ENCODE measurements at regions not wholly inside any gene's neighbourhood (a gene's known extent, or its start where the extent isn't known, plus 50 kb on each side); places are given as distances from the start of the nearest gene placed in this dataset.
"Not testable (repeated sequence)": the region's sequence is repeated elsewhere in the genome, so short reads cannot be mapped to it uniquely, and the experiment has no call there.

- H3K36me3 ChIP-seq (ENCODE audit: insufficient read depth, low read length) = no peaks in the 10 kb centered on the region
- H3K9me3 ChIP-seq (ENCODE audit: insufficient read depth, low read length, severe bottlenecking) = no peaks in the 10 kb centered on the region
- no peak for DNase-seq
- no peak overlapping the region for H3K4me2 ChIP-seq (ENCODE audit: insufficient read depth, low read length)
- TF ChIP-seq EZH2 (IDR thresholded peaks at IDR 0.05; ENCODE audit: borderline replicate concordance, low read depth, low read length, severe bottlenecking) = no peak
- no peak for TF ChIP-seq CTCF (IDR thresholded peaks at IDR 0.05; ENCODE audit: borderline replicate concordance, extremely low read depth, low read length, poor library complexity, severe bottlenecking)
- no peak overlapping the region for H3K9ac ChIP-seq (ENCODE audit: low read depth, low read length)
- H4K20me1 ChIP-seq (ENCODE audit: insufficient read depth, low read length) = no peaks in the 10 kb centered on the region
- no peak overlapping the region for H3K27ac ChIP-seq (ENCODE audit: low read length)
- H2AFZ ChIP-seq (ENCODE audit: low read depth, low read length) = no peak overlapping the region
- H3K79me2 ChIP-seq (ENCODE audit: insufficient read depth, low read length) = no peaks in the 10 kb centered on the region
- no peaks in the 10 kb centered on the region for H3K4me1 ChIP-seq (ENCODE audit: insufficient read depth, low read length)
- no peak for ATAC-seq (ENCODE audit: insufficient read depth, low read depth)
- H3K4me3 ChIP-seq (ENCODE audit: low read depth in 1 of 2, low read length in 2 of 2) = no peak overlapping the region
- no peaks in the 10 kb centered on the region for H3K27me3 ChIP-seq (ENCODE audit: insufficient read depth, low read length, poor library complexity)
These were observed 340.5 kb upstream of the USP9Y start for GRCh38 chrY:12360496-12360895.

- H3K27ac ChIP-seq (ENCODE audit: low read length) = no peak overlapping the region
- no peaks in the 10 kb centered on the region for H3K9me3 ChIP-seq (ENCODE audit: insufficient read depth, low read length, severe bottlenecking)
- H3K27me3 ChIP-seq (ENCODE audit: insufficient read depth, low read length, poor library complexity) = no peaks in the 10 kb centered on the region
- no peaks in the 10 kb centered on the region for H3K36me3 ChIP-seq (ENCODE audit: insufficient read depth, low read length)
- no peak for DNase-seq
- H3K79me2 ChIP-seq (ENCODE audit: insufficient read depth, low read length) = no peaks in the 10 kb centered on the region
- H3K4me3 ChIP-seq (ENCODE audit: low read depth in 1 of 2, low read length in 2 of 2) = no peak overlapping the region
- H4K20me1 ChIP-seq (ENCODE audit: insufficient read depth, low read length) = no peaks in the 10 kb centered on the region
- ATAC-seq (ENCODE audit: insufficient read depth, low read depth) = no peak
- no peak overlapping the region for H3K4me2 ChIP-seq (ENCODE audit: insufficient read depth, low read length)
- H3K4me1 ChIP-seq (ENCODE audit: insufficient read depth, low read length) = no peaks in the 10 kb centered on the region
- H3K9ac ChIP-seq (ENCODE audit: low read depth, low read length) = no peak overlapping the region
- TF ChIP-seq CTCF (IDR thresholded peaks at IDR 0.05; ENCODE audit: borderline replicate concordance, extremely low read depth, low read length, poor library complexity, severe bottlenecking) = no peak
- no peak for TF ChIP-seq EZH2 (IDR thresholded peaks at IDR 0.05; ENCODE audit: borderline replicate concordance, low read depth, low read length, severe bottlenecking)
- no peak overlapping the region for H2AFZ ChIP-seq (ENCODE audit: low read depth, low read length)
These were observed 335.6 kb upstream of the USP9Y start for GRCh38 chrY:12365311-12365910.

GRCh38 chrY:12374588-12374987 is 326.4 kb upstream of the USP9Y start:
- not testable (repeated sequence) for H3K9me3 ChIP-seq (ENCODE audit: insufficient read depth, low read length, severe bottlenecking); H4K20me1 ChIP-seq (ENCODE audit: insufficient read depth, low read length); H3K9ac ChIP-seq (ENCODE audit: low read depth, low read length); H3K4me3 ChIP-seq (ENCODE audit: low read depth in 1 of 2, low read length in 2 of 2); H3K4me1 ChIP-seq (ENCODE audit: insufficient read depth, low read length); H3K27me3 ChIP-seq (ENCODE audit: insufficient read depth, low read length, poor library complexity); ATAC-seq (ENCODE audit: insufficient read depth, low read depth); H3K36me3 ChIP-seq (ENCODE audit: insufficient read depth, low read length); DNase-seq; H3K27ac ChIP-seq (ENCODE audit: low read length); H3K79me2 ChIP-seq (ENCODE audit: insufficient read depth, low read length); H3K4me2 ChIP-seq (ENCODE audit: insufficient read depth, low read length); H2AFZ ChIP-seq (ENCODE audit: low read depth, low read length)

GRCh38 chrY:12391655-12392559 is 309.1 kb upstream of the USP9Y start:
- H3K4me2 ChIP-seq (ENCODE audit: insufficient read depth, low read length); H3K4me1 ChIP-seq (ENCODE audit: insufficient read depth, low read length); H3K27me3 ChIP-seq (ENCODE audit: insufficient read depth, low read length, poor library complexity); H2AFZ ChIP-seq (ENCODE audit: low read depth, low read length); H3K36me3 ChIP-seq (ENCODE audit: insufficient read depth, low read length); ATAC-seq (ENCODE audit: insufficient read depth, low read depth); H4K20me1 ChIP-seq (ENCODE audit: insufficient read depth, low read length); H3K27ac ChIP-seq (ENCODE audit: low read length); H3K79me2 ChIP-seq (ENCODE audit: insufficient read depth, low read length); H3K9ac ChIP-seq (ENCODE audit: low read depth, low read length); DNase-seq; H3K4me3 ChIP-seq (ENCODE audit: low read depth in 1 of 2, low read length in 2 of 2); H3K9me3 ChIP-seq (ENCODE audit: insufficient read depth, low read length, severe bottlenecking): not testable (repeated sequence)
